ENCODE measurements at regions not wholly inside any gene's neighbourhood (a gene's known extent, or its start where the extent isn't known, plus 50 kb on each side); places are given as distances from the start of the nearest gene placed in this dataset.

DNA sequence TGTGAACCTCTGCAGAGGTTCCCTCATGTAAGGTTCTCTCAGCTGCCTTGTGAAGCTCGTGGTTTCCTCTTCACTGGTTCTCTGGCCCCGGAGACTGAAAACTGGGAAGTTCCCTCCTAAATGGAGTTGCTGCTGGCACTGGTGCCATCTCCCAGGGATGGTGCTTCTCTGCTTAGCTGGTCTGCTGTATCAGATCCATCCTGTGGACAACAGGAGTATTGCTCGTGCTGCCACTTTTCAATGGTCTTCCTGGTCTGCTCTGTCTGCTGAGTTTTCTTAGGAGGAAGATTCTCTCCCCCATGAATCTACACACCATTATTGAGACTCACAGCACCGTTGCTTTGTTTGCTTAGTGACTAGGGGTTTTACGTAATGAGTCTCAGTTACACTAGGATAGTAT is 247.8 kb downstream of the OTUD1 start:
- TF ChIP-seq TCF12 (IDR thresholded peaks at IDR 0.05; ENCODE audit: low read depth, low read length) (no peak), POLR2AphosphoS5 (IDR thresholded peaks at IDR 0.05; ENCODE audit: low read depth, low read length) (no peak), POLR2A (IDR thresholded peaks at IDR 0.05; ENCODE audit: control extremely low read depth in 1 of 2, low read depth in 2 of 2, low read length in 2 of 2) (no peak), SP2 (IDR thresholded peaks at IDR 0.05; ENCODE audit: low read length) (no peak), CEBPB (IDR thresholded peaks at IDR 0.05; ENCODE audit: low read depth, low read length) (no peak)
- TF ChIP-seq, protein P1, sequence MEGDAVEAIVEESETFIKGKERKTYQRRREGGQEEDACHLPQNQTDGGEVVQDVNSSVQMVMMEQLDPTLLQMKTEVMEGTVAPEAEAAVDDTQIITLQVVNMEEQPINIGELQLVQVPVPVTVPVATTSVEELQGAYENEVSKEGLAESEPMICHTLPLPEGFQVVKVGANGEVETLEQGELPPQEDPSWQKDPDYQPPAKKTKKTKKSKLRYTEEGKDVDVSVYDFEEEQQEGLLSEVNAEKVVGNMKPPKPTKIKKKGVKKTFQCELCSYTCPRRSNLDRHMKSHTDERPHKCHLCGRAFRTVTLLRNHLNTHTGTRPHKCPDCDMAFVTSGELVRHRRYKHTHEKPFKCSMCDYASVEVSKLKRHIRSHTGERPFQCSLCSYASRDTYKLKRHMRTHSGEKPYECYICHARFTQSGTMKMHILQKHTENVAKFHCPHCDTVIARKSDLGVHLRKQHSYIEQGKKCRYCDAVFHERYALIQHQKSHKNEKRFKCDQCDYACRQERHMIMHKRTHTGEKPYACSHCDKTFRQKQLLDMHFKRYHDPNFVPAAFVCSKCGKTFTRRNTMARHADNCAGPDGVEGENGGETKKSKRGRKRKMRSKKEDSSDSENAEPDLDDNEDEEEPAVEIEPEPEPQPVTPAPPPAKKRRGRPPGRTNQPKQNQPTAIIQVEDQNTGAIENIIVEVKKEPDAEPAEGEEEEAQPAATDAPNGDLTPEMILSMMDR (IDR thresholded peaks at IDR 0.05; ENCODE audit: control extremely low read depth in 1 of 3, insufficient read depth in 1 of 3, low read depth in 1 of 3, low read length in 3 of 3) = peak in 2 of 3 experiments; percentile 2 to 32; a peak in 1 of 4 replicates
- TF ChIP-seq, protein P2, sequence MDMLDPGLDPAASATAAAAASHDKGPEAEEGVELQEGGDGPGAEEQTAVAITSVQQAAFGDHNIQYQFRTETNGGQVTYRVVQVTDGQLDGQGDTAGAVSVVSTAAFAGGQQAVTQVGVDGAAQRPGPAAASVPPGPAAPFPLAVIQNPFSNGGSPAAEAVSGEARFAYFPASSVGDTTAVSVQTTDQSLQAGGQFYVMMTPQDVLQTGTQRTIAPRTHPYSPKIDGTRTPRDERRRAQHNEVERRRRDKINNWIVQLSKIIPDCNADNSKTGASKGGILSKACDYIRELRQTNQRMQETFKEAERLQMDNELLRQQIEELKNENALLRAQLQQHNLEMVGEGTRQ (IDR thresholded peaks at IDR 0.05; ENCODE audit: low read length) = no peak
